HEK293T (cell line): ENCODE measurements at regions not wholly inside any gene's neighbourhood (a gene's known extent, or its start where the extent isn't known, plus 50 kb on each side); places are given as distances from the start of the nearest gene placed in this dataset.

Experiments
- ARNT ChIP-seq: fragments of 450-650 bp; IDR thresholded peaks from 2 replicates; pipeline ENCODE4 v1.6.1; 2017; ENCODE audit warnings: mild to moderate bottlenecking
- BHLHE40 ChIP-seq: fragments of 450-650 bp; IDR thresholded peaks from 2 replicates; pipeline ENCODE4 v1.6.1; 2016; ENCODE audit warnings: mild to moderate bottlenecking, moderate library complexity, borderline replicate concordance
- ELF4 ChIP-seq: fragments of 450-650 bp; IDR thresholded peaks from 2 replicates; pipeline ENCODE4 v1.6.1; 2017; ENCODE audit warnings: antibody characterized with exemption
- FOXA1 ChIP-seq: fragments of 450-650 bp; IDR thresholded peaks from 2 replicates; pipeline ENCODE4 v1.6.1; 2016; ENCODE audit warnings: mild to moderate bottlenecking
- FOXM1 ChIP-seq: fragments of 450-650 bp; IDR thresholded peaks from 2 replicates; pipeline ENCODE4 v1.6.1; 2017; ENCODE audit warnings: mild to moderate bottlenecking, borderline replicate concordance
- L3MBTL2 ChIP-seq: fragments of 450-650 bp; conservative IDR thresholded peaks from 2 replicates; pipeline ENCODE4 v1.6.1; 2016; ENCODE audit warnings: mild to moderate bottlenecking
- SP1 ChIP-seq: fragments of 450-650 bp; IDR thresholded peaks from 2 replicates; pipeline ENCODE4 v1.6.1; 2017
- SUZ12 ChIP-seq: fragments of 450-650 bp; IDR thresholded peaks from 2 replicates; pipeline ENCODE4 v1.6.1; 2016; ENCODE audit warnings: mild to moderate bottlenecking
- TARDBP ChIP-seq: fragments of 450-650 bp; IDR thresholded peaks from 2 replicates; pipeline ENCODE4 v1.6.1; 2016
- ZNF384 ChIP-seq: fragments of 450-650 bp; IDR thresholded peaks from 2 replicates; pipeline ENCODE4 v1.6.1; 2016

GRCh38 chrX:45718676-45719075 lies 518.0 kb upstream of the DIPK2B start:
- TF ChIP-seq L3MBTL2 = no peak
- no peak for TF ChIP-seq BHLHE40
- no peak for TF ChIP-seq FOXM1
- TF ChIP-seq ZNF384 = no peak
- no peak for TF ChIP-seq ELF4
- TF ChIP-seq ARNT = no peak
- TF ChIP-seq TARDBP = no peak
- TF ChIP-seq SP1 = no peak
- no peak for TF ChIP-seq SUZ12
- no peak for TF ChIP-seq FOXA1
